Gastroesophageal sphincter (tissue), 4 donors: ENCODE measurements at regions not wholly inside any gene's neighbourhood (a gene's known extent, or its start where the extent isn't known, plus 50 kb on each side); places are given as distances from the start of the nearest gene placed in this dataset.

Experiments used
- ATAC-seq: fragments of 150-250 bp; one replicate; pipeline ENCODE4 v1.9.1; 2016; ENCODE audit warnings: mild to moderate bottlenecking, moderate library complexity
- H3K27ac ChIP-seq, 4 donors: fragments of 200-600 bp; sonication (generic) in 3 of 4; 1 replicate in 3 of 4; 2 replicates in 1 of 4; pipeline ENCODE4 v1.5.1; 2016 to 2019
- H3K27me3 ChIP-seq: fragments of 200-600 bp; sonication (generic); one replicate; pipeline ENCODE4 v1.5.1; 2019
- H3K36me3 ChIP-seq, 2 donors: fragments of 200-600 bp; sonication (generic); one replicate each; pipeline ENCODE4 v1.5.1; 2019; ENCODE audit warnings: control low read depth in 1 of 2
- H3K4me1 ChIP-seq, 3 donors: fragments of 200-600 bp; sonication (generic); 1 replicate in 2 of 3; 2 replicates in 1 of 3; pipeline ENCODE4 v1.5.1; 2016 to 2019; ENCODE audit warnings: control low read depth in 2 of 3
- H3K4me3 ChIP-seq, 2 donors: fragments of 200-600 bp; sonication (generic); one replicate each; pipeline ENCODE4 v1.5.1; 2019; ENCODE audit warnings: mild to moderate bottlenecking in 1 of 2, moderate library complexity in 1 of 2
- H3K9me3 ChIP-seq, 3 donors: fragments of 200-600 bp; sonication (generic); one replicate each; pipeline ENCODE4 v1.5.1; 2017 to 2019; ENCODE audit warnings: control low read depth in 2 of 3
- CTCF ChIP-seq, 4 experiments: fragments of 200-600 bp in 2 of 4; fragments of 450-650 bp in 2 of 4; sonication (generic) in 1 of 4; IDR thresholded peaks; one replicate each; pipeline ENCODE4 v1.5.1; 2017 to 2019; ENCODE audit warnings: antibody characterized with exemption in 4 of 4, mild to moderate bottlenecking in 2 of 4, moderate library complexity in 2 of 4
- EP300 ChIP-seq: sonication (generic); formaldehyde crosslinking; IDR thresholded peaks from one replicate; pipeline ENCODE4 v1.6.1; 2017; ENCODE audit warnings: antibody characterized with exemption, mild to moderate bottlenecking
- POLR2A ChIP-seq, 2 donors: fragments of 450-650 bp; IDR thresholded peaks; one replicate each; pipeline ENCODE4 v1.6.1; 2017; ENCODE audit warnings: antibody characterized with exemption in 2 of 2, mild to moderate bottlenecking in 2 of 2, moderate library complexity in 1 of 2
- POLR2AphosphoS5 ChIP-seq: sonication (generic); formaldehyde crosslinking; IDR thresholded peaks from one replicate; pipeline ENCODE4 v1.6.1; 2017; ENCODE audit warnings: antibody characterized with exemption
- WGBS, 2 donors: methylation state at CpG; one replicate each; pipeline ENCODE4 v1.1.5; 2018; ENCODE audit warnings: low coverage in 1 of 2; 5-methylcytosine and 5-hydroxymethylcytosine counted together

- H3K9me3 ChIP-seq, result no peaks in the 10 kb centered on the region
- H3K36me3 ChIP-seq, result no peaks in the 10 kb centered on the region
- no peak overlapping the region for H3K4me3 ChIP-seq
- TF ChIP-seq POLR2AphosphoS5 (no peak), EP300 (no peak), POLR2A (IDR thresholded peaks at IDR 0.05) (no peak), CTCF (IDR thresholded peaks at IDR 0.05) (no peak)
- 17 to 59% methylated on average over 2 to 3 of the region's 3 CpGs for WGBS, 2 donors
- ATAC-seq, result peak; percentile 34
- no peaks in the 10 kb centered on the region for H3K4me1 ChIP-seq
- H3K27ac ChIP-seq, result peak overlapping the region in 1 of 4 donors; percentile 3
- no peaks in the 10 kb centered on the region for H3K27me3 ChIP-seq
Observed at GRCh38 chr4:110364911-110365520, 110.9 kb upstream of the ENPEP start.

DNA sequence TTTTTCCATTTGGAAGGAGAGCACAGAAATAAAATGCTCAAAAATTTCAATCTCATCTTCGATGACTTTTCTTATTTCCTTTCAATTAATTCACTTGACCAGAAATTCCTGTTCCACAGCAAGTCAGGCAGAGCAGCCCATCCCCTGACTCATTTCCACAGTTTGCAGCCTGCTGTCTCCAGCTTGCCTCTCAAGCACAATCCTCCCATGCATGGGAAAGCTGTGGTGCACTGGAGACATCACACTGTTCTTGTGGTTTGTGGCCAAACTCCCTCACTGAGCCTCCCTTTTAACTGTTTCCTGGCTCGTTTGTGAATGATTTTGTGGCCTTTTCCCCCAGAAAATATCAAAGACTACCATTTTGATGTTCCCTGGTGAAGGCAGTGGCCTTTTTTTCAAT lies 114.0 kb upstream of the ENPEP start:
- no peak for ATAC-seq

GRCh38 chr4:110359076-110359475 lies 116.9 kb upstream of the ENPEP start:
- no peak for ATAC-seq
- TF ChIP-seq POLR2AphosphoS5 (no peak), CTCF (IDR thresholded peaks at IDR 0.05) (no peak), POLR2A (IDR thresholded peaks at IDR 0.05) (no peak), EP300 (no peak)
- Histone ChIP-seq H3K27me3 (no peaks in the 10 kb centered on the region), H3K27ac (no peak overlapping the region), H3K9me3 (no peaks in the 10 kb centered on the region), H3K4me3 (no peak overlapping the region), H3K36me3 (no peaks in the 10 kb centered on the region), H3K4me1 (no peaks in the 10 kb centered on the region)
- 71 to 85% methylated on average over 1 of the region's 1 CpG for WGBS, 2 donors

More for the DNA sequence above, 114.0 kb upstream of the ENPEP start:
- no peaks in the 10 kb centered on the region for H3K36me3 ChIP-seq
- no peaks in the 10 kb centered on the region for H3K9me3 ChIP-seq
- 30 to 67% methylated on average over 1 to 2 of the region's 2 CpGs for WGBS, 2 donors
- no peak for TF ChIP-seq POLR2AphosphoS5
- no peak for TF ChIP-seq POLR2A (IDR thresholded peaks at IDR 0.05)
- no peak for TF ChIP-seq EP300
- H3K4me3 ChIP-seq, result no peak overlapping the region
- H3K4me1 ChIP-seq, result no peaks in the 10 kb centered on the region
- no peak overlapping the region for H3K27ac ChIP-seq
- no peaks in the 10 kb centered on the region for H3K27me3 ChIP-seq

GRCh38 chr4:110357521-110357920 lies 118.4 kb upstream of the ENPEP start:
- Histone ChIP-seq H3K4me1 (no peaks in the 10 kb centered on the region), H3K27ac (no peak overlapping the region), H3K9me3 (no peaks in the 10 kb centered on the region), H3K4me3 (no peak overlapping the region), H3K36me3 (no peaks in the 10 kb centered on the region), H3K27me3 (no peaks in the 10 kb centered on the region)
- ATAC-seq, result no peak
- 97 to 100% methylated on average over 2 of the region's 2 CpGs for WGBS, 2 donors
- TF ChIP-seq POLR2A (IDR thresholded peaks at IDR 0.05) (no peak), EP300 (no peak), POLR2AphosphoS5 (no peak), CTCF (IDR thresholded peaks at IDR 0.05) (no peak)

GRCh38 chr4:110354460-110354859 lies 121.5 kb upstream of the ENPEP start:
- 46 to 68% methylated on average over 3 to 4 of the region's 4 CpGs for WGBS, 2 donors
- no peak for ATAC-seq
- no peak overlapping the region for H3K27ac ChIP-seq
- no peaks in the 10 kb centered on the region for H3K36me3 ChIP-seq
- no peak overlapping the region for H3K4me3 ChIP-seq
- no peak for TF ChIP-seq POLR2AphosphoS5
- TF ChIP-seq CTCF (IDR thresholded peaks at IDR 0.05), result no peak
- TF ChIP-seq EP300, result no peak
- TF ChIP-seq POLR2A (IDR thresholded peaks at IDR 0.05), result no peak
- no peaks in the 10 kb centered on the region for H3K4me1 ChIP-seq
- H3K9me3 ChIP-seq, result no peaks in the 10 kb centered on the region
- no peaks in the 10 kb centered on the region for H3K27me3 ChIP-seq
